Loucy (cell line): ENCODE measurements at regions not wholly inside any gene's neighbourhood (a gene's known extent, or its start where the extent isn't known, plus 50 kb on each side); places are given as distances from the start of the nearest gene placed in this dataset.
A peak's percentile ranks its signal among the peaks of the same experiment; 100 is the strongest.

Experiments
- EZH2phosphoT487 ChIP-seq: fragments of 200-600 bp; IDR thresholded peaks from 2 replicates; pipeline ENCODE4 v1.6.1; 2018; ENCODE audit warnings: antibody characterized with exemption, mild to moderate bottlenecking, moderate library complexity, borderline replicate concordance
- TF ChIP-seq, protein P1 (sequence below): fragments of 200-600 bp; sonication (generic); conservative IDR thresholded peaks from 2 replicates; pipeline ENCODE4 v1.5.1; 2014; ENCODE audit warnings: mild to moderate bottlenecking, antibody characterized with exemption, low read length

DNA sequence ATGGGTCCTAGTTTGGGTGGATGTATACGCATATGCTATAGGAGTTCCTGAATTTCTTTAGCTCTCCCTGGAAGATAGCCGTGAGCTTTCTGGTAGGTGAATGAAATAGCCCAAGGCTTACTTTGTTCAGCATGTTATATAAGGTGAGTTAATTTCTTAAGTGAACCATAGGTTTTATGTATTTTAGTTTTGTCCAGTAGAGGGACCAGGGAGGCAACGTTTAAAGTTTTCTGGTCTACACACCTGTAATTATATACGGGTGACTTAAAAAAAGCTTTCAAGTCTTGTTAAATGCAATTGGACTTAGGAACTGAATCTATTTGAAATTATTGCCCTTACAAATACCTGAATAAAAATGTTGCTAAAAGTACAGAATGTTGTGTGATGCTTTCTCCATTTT is 402.5 kb upstream of the DDX18 start:
- TF ChIP-seq, protein P1, sequence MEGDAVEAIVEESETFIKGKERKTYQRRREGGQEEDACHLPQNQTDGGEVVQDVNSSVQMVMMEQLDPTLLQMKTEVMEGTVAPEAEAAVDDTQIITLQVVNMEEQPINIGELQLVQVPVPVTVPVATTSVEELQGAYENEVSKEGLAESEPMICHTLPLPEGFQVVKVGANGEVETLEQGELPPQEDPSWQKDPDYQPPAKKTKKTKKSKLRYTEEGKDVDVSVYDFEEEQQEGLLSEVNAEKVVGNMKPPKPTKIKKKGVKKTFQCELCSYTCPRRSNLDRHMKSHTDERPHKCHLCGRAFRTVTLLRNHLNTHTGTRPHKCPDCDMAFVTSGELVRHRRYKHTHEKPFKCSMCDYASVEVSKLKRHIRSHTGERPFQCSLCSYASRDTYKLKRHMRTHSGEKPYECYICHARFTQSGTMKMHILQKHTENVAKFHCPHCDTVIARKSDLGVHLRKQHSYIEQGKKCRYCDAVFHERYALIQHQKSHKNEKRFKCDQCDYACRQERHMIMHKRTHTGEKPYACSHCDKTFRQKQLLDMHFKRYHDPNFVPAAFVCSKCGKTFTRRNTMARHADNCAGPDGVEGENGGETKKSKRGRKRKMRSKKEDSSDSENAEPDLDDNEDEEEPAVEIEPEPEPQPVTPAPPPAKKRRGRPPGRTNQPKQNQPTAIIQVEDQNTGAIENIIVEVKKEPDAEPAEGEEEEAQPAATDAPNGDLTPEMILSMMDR, result peak; percentile 45
- no peak for TF ChIP-seq EZH2phosphoT487
